PFSK-1 (cell line): ENCODE measurements at regions not wholly inside any gene's neighbourhood (a gene's known extent, or its start where the extent isn't known, plus 50 kb on each side); places are given as distances from the start of the nearest gene placed in this dataset.

ENCODE experiments used
- FOXP2 ChIP-seq: optimal IDR thresholded peaks from 2 replicates; pipeline ENCODE3; 2011; ENCODE audit warnings: borderline replicate concordance, control low read depth, inconsistent platforms; ENCODE audit not compliant: insufficient read depth; ENCODE audit errors: extremely low read length, extremely low read depth
- POLR2AphosphoS5 ChIP-seq: IDR thresholded peaks from 2 replicates; pipeline ENCODE4 v1.6.1; 2012; ENCODE audit warnings: low read depth, mild to moderate bottlenecking, control low read depth, low read length, moderate library complexity
- SIN3A ChIP-seq: IDR thresholded peaks from 2 replicates; pipeline ENCODE4 v1.6.1; 2012; ENCODE audit warnings: mild to moderate bottlenecking, low read length, moderate library complexity, borderline replicate concordance; ENCODE audit not compliant: insufficient read depth
- TAF1 ChIP-seq: IDR thresholded peaks from 2 replicates; pipeline ENCODE4 v1.6.1; 2012; ENCODE audit warnings: low read length, control low read depth, borderline replicate concordance; ENCODE audit not compliant: insufficient read depth
- TF ChIP-seq, protein P1 (sequence below), 2 experiments: IDR thresholded peaks; 2 replicates each; pipeline versions ENCODE4 v1.6.1 to v1.8.0; 2011 to 2012; ENCODE audit warnings: low read depth in 2 of 2, low read length in 2 of 2, control low read depth in 1 of 2, inconsistent platforms in 1 of 2, mild to moderate bottlenecking in 1 of 2, moderate library complexity in 1 of 2; ENCODE audit not compliant: insufficient read depth in 1 of 2

DNA sequence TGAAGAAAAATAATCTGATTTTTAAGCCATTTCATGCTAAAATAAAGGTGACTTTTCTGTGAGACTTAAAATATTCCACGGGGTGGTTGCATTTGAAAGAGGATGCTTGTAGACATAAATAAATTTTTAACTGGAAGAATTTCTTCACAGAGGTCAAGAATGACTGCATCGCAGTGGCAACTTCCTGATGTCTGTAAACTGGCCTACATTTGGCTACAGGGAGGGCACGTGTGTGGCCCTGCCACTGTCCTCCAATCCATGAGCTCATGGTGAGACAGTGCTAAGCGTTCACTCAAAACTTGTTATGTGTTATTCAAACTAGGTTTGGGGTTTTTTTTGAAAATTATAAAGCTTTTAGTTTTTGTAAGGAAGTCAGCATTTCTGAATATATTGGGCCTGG is 1089.3 kb downstream of the EFNB2 start:
- no peak for TF ChIP-seq TAF1
- TF ChIP-seq, protein P1, sequence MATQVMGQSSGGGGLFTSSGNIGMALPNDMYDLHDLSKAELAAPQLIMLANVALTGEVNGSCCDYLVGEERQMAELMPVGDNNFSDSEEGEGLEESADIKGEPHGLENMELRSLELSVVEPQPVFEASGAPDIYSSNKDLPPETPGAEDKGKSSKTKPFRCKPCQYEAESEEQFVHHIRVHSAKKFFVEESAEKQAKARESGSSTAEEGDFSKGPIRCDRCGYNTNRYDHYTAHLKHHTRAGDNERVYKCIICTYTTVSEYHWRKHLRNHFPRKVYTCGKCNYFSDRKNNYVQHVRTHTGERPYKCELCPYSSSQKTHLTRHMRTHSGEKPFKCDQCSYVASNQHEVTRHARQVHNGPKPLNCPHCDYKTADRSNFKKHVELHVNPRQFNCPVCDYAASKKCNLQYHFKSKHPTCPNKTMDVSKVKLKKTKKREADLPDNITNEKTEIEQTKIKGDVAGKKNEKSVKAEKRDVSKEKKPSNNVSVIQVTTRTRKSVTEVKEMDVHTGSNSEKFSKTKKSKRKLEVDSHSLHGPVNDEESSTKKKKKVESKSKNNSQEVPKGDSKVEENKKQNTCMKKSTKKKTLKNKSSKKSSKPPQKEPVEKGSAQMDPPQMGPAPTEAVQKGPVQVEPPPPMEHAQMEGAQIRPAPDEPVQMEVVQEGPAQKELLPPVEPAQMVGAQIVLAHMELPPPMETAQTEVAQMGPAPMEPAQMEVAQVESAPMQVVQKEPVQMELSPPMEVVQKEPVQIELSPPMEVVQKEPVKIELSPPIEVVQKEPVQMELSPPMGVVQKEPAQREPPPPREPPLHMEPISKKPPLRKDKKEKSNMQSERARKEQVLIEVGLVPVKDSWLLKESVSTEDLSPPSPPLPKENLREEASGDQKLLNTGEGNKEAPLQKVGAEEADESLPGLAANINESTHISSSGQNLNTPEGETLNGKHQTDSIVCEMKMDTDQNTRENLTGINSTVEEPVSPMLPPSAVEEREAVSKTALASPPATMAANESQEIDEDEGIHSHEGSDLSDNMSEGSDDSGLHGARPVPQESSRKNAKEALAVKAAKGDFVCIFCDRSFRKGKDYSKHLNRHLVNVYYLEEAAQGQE (IDR thresholded peaks at IDR 0.05; ENCODE audit: insufficient read depth in 1 of 2, low read depth in 2 of 2, low read length in 2 of 2), result no peak
- TF ChIP-seq FOXP2, result no peak
- TF ChIP-seq SIN3A, result no peak
- no peak for TF ChIP-seq POLR2AphosphoS5

DNA sequence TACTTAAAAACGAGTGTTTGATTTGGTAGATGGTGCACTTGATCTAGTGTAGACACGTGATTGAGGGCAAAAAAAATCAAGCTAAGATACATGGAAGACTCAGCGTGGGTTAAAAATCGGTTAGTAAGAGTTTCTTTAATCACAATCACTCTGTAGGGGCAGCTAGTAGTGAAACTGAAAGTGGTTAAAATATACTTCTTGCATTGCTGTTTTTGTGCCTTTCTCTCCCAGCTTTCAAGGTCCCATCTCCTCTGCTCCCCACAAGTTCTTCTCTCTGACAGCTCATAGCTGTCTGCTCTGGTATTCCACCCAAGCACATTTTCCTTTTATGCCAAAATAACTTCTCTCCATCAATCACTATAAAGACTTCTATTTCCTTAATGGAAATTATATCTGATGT is 1089.7 kb downstream of the EFNB2 start:
- TF ChIP-seq TAF1 (no peak), FOXP2 (no peak), POLR2AphosphoS5 (no peak), SIN3A (no peak)
- TF ChIP-seq, protein P1 (IDR thresholded peaks at IDR 0.05; ENCODE audit: insufficient read depth in 1 of 2, low read depth in 2 of 2, low read length in 2 of 2), result no peak

DNA sequence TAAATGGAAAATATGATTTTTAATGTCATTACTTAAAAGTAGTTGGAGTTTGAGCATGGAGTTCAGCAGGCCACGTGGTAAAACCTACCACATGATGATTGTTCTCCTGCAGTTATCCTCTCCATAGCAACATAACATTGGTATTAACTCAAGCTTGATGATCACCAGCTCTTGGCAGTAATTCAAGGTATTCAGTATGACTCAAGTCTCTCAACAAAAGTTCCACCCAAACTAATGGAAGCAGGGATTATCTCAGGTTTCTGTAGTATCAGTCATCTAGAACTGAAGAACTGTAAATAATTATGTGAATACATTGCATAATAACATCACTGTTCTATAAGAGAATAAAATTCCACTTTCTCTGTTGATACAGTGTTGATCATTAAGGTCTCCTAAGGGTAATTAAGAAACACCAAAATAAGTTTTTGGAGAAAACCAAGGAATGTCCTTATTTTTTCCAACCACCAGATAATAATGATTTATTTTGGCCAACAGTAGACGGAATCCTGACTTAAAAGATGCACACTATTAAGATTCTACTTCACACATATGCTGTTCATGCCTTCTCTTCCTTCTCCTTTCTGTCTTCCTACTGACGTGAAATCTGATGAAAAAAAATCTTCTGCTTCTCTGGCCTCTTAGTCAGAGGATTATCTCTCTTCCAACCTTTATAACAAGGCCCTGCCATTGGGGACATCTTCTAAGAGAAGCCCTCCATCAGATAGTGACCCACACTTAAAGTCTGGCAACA is 1092.3 kb downstream of the EFNB2 start:
- TF ChIP-seq, protein P1 (IDR thresholded peaks at IDR 0.05; ENCODE audit: insufficient read depth in 1 of 2, low read depth in 2 of 2, low read length in 2 of 2), result no peak
- TF ChIP-seq SIN3A (no peak), POLR2AphosphoS5 (no peak), FOXP2 (no peak), TAF1 (no peak)

DNA sequence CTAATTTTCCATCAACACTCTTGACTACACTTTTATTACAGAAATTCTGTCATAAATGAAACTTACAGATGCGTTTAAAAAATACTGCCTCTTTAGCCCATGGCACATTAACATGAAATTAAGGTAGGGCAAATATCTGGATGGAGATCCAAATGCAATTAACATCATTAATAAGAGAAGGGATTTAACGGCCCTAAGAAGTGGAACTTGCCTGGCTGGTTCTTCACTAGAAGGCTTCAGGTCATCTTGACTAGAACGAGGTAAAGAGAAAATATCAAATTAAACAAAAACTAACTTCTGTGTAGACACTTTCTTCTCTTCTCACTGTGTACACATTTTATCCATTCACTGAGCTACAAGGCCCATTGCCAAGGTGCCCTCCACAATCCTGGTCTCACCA is 1093.4 kb downstream of the EFNB2 start:
- TF ChIP-seq POLR2AphosphoS5 (no peak), FOXP2 (no peak), TAF1 (no peak), SIN3A (no peak)
- TF ChIP-seq, protein P1 (IDR thresholded peaks at IDR 0.05; ENCODE audit: insufficient read depth in 1 of 2, low read depth in 2 of 2, low read length in 2 of 2), result no peak
